SK-N-SH (cell line): ENCODE measurements at regions not wholly inside any gene's neighbourhood (a gene's known extent, or its start where the extent isn't known, plus 50 kb on each side); places are given as distances from the start of the nearest gene placed in this dataset.

Source experiments
- CTCF ChIA-PET: fragments of 300-600, 350-600 bp; formaldehyde crosslinking; extraction: SDS; loops from one replicate; lab custom pipeline; 2021; lab: Yijun Ruan, JAX
- POLR2A ChIA-PET: fragments of 350-600 bp; sonication (Branson Sonifier 250); formaldehyde crosslinking; extraction: SDS; loops from one replicate; lab custom pipeline; 2020; ENCODE audit warnings: antibody characterized with exemption, inconsistent platforms; lab: Yijun Ruan, JAX
- DNase-seq: peaks from one replicate; pipeline ENCODE4 v3.0.0; 2012
- H2AFZ ChIP-seq: fragments of 200-600 bp; sonication (generic); 2 replicates; pipeline ENCODE4 v1.8.1; 2016; ENCODE audit warnings: antibody characterized with exemption, mild to moderate bottlenecking, low read depth
- H3F3A ChIP-seq: fragments of 200-600 bp; sonication (generic); replicated peaks from 2 replicates; pipeline ENCODE3; 2016; ENCODE audit warnings: antibody characterized with exemption, mild to moderate bottlenecking; ENCODE audit not compliant: insufficient read depth
- H3K27ac ChIP-seq, 2 experiments: fragments of 200-500 bp in 1 of 2; fragments of 200-600 bp in 1 of 2; sonication (Bioruptor generic) in 1 of 2; sonication (generic), shearing (Covaris generic) in 1 of 2; 2 replicates each; pipeline versions ENCODE4 v1.5.1 to v1.6.1; 2014 to 2016; ENCODE audit warnings: low read depth in 2 of 2, inconsistent platforms in 1 of 2, low read length in 1 of 2, mild to moderate bottlenecking in 1 of 2, mixed read lengths in 1 of 2
- H3K27me3 ChIP-seq: fragments of 200-600 bp; sonication (generic), shearing (Covaris generic); 2 replicates; pipeline ENCODE4 v1.6.1; 2016; ENCODE audit warnings: mixed run types; ENCODE audit not compliant: insufficient read depth
- H3K36me3 ChIP-seq, 2 experiments: fragments of 200-500 bp in 1 of 2; fragments of 200-600 bp in 1 of 2; sonication (Bioruptor generic) in 1 of 2; sonication (generic) in 1 of 2; replicated peaks in 1 of 2; 2 replicates each; pipeline versions ENCODE3 to v1.5.1; 2014 to 2016; ENCODE audit warnings: low read length in 1 of 2, mild to moderate bottlenecking in 1 of 2; ENCODE audit not compliant: insufficient read depth in 2 of 2, control insufficient read depth in 1 of 2
- H3K4me1 ChIP-seq, 2 experiments: fragments of 200-500 bp in 1 of 2; fragments of 200-600 bp in 1 of 2; sonication (Bioruptor generic) in 1 of 2; sonication (generic), shearing (Covaris generic) in 1 of 2; 2 replicates each; pipeline versions ENCODE4 v1.5.1 to v1.6.1; 2014 to 2016; ENCODE audit warnings: low read depth in 1 of 2, low read length in 1 of 2, mixed run types in 1 of 2; ENCODE audit not compliant: insufficient read depth in 2 of 2, control insufficient read depth in 1 of 2
- H3K4me2 ChIP-seq: fragments of 200-600 bp; sonication (generic), shearing (Covaris generic); 2 replicates; pipeline ENCODE4 v1.6.1; 2017; ENCODE audit warnings: mixed run types
- H3K4me3 ChIP-seq, 2 experiments: fragments of 200-500 bp in 1 of 2; fragments of 200-600 bp in 1 of 2; sonication (Bioruptor generic) in 1 of 2; sonication (generic), shearing (Covaris generic) in 1 of 2; 2 replicates each; pipeline versions ENCODE4 v1.5.1 to v1.8.1; 2014 to 2016; ENCODE audit warnings: low read depth in 2 of 2, inconsistent platforms in 1 of 2, low read length in 1 of 2, mild to moderate bottlenecking in 1 of 2, mixed read lengths in 1 of 2, moderate library complexity in 1 of 2
- H3K79me2 ChIP-seq: fragments of 200-600 bp; sonication (generic); 2 replicates; pipeline ENCODE4 v1.8.1; 2017; ENCODE audit warnings: mild to moderate bottlenecking; ENCODE audit not compliant: insufficient read depth
- H3K9ac ChIP-seq: fragments of 200-600 bp; sonication (generic); 2 replicates; pipeline ENCODE4 v1.6.1; 2017; ENCODE audit warnings: mixed run types
- H3K9me2 ChIP-seq: fragments of 200-600 bp; sonication (generic); 2 replicates; pipeline ENCODE4 v1.6.1; 2017; ENCODE audit warnings: mixed run types
- H3K9me3 ChIP-seq: fragments of 200-600 bp; sonication (generic); 2 replicates; pipeline ENCODE4 v1.6.1; 2017; ENCODE audit warnings: mixed run types, mild to moderate bottlenecking, moderate library complexity
- H4K20me1 ChIP-seq: fragments of 200-600 bp; sonication (generic); 2 replicates; pipeline ENCODE4 v1.6.1; 2017; ENCODE audit warnings: mild to moderate bottlenecking, mixed run types; ENCODE audit not compliant: insufficient read depth
- CHD2 ChIP-seq: fragments of 150-350 bp; IDR thresholded peaks from 2 replicates; pipeline ENCODE4 v1.6.1; 2018; ENCODE audit warnings: low read length; ENCODE audit not compliant: partially characterized antibody
- ELF1 ChIP-seq: IDR thresholded peaks from 2 replicates; pipeline ENCODE4 v1.4.0; 2012
- FOSL2 ChIP-seq: IDR thresholded peaks from 2 replicates; pipeline ENCODE4 v1.4.0; 2012; ENCODE audit warnings: low read depth, mild to moderate bottlenecking, moderate library complexity, borderline replicate concordance
- FOXJ3 ChIP-seq: sonication (generic); formaldehyde crosslinking; IDR thresholded peaks from 2 replicates; pipeline ENCODE4 v1.5.1; 2020; ENCODE audit warnings: mild to moderate bottlenecking, missing genetic modification reagents
- FOXM1 ChIP-seq: IDR thresholded peaks from 2 replicates; pipeline ENCODE4 v1.4.0; 2012; ENCODE audit warnings: low read depth, mild to moderate bottlenecking
- GATA2 ChIP-seq: sonication (generic); formaldehyde crosslinking; IDR thresholded peaks from 2 replicates; pipeline ENCODE4 v1.5.0; 2020; ENCODE audit warnings: mild to moderate bottlenecking, missing genetic modification reagents
- MEF2A ChIP-seq: IDR thresholded peaks from 2 replicates; pipeline ENCODE4 v1.4.0; 2012; ENCODE audit warnings: low read depth, borderline replicate concordance
- MXI1 ChIP-seq: IDR thresholded peaks from 2 replicates; pipeline ENCODE4 v1.6.1; 2012; ENCODE audit warnings: mild to moderate bottlenecking, low read depth, low read length, improper control_type of control experiment
- NRF1 ChIP-seq: IDR thresholded peaks from 2 replicates; pipeline ENCODE4 v1.6.1; 2012; ENCODE audit warnings: low read depth, mild to moderate bottlenecking, low read length
- RCOR1 ChIP-seq: fragments of 150-350 bp; IDR thresholded peaks from 2 replicates; pipeline ENCODE4 v1.6.1; 2017; ENCODE audit warnings: antibody characterized with exemption, low read length
- RFX5 ChIP-seq: IDR thresholded peaks from 2 replicates; pipeline ENCODE4 v1.6.1; 2012; ENCODE audit warnings: mild to moderate bottlenecking, improper control_type of control experiment, low read length
- RXRA ChIP-seq: IDR thresholded peaks from 2 replicates; pipeline ENCODE4 v1.4.0; 2012; ENCODE audit warnings: low read depth, mild to moderate bottlenecking, borderline replicate concordance
- SIN3A ChIP-seq: IDR thresholded peaks from 2 replicates; pipeline ENCODE4 v1.6.1; 2012; ENCODE audit warnings: low read depth, mild to moderate bottlenecking, low read length, moderate library complexity, borderline replicate concordance
- SMC3 ChIP-seq: IDR thresholded peaks from 2 replicates; pipeline ENCODE4 v1.6.1; 2012; ENCODE audit warnings: low read depth, low read length, improper control_type of control experiment
- TAF1 ChIP-seq: IDR thresholded peaks from 2 replicates; pipeline ENCODE4 v1.6.1; 2012; ENCODE audit warnings: low read depth, mild to moderate bottlenecking, low read length, moderate library complexity, borderline replicate concordance
- TCF12 ChIP-seq: IDR thresholded peaks from 2 replicates; pipeline ENCODE4 v1.4.0; 2012
- TEAD4 ChIP-seq: IDR thresholded peaks from 2 replicates; pipeline ENCODE4 v1.4.0; 2012; ENCODE audit warnings: mild to moderate bottlenecking, borderline replicate concordance; ENCODE audit not compliant: insufficient read depth
- WGBS: methylation state at CpG from one replicate; pipeline ENCODE4 v1.1.6; 2017; ENCODE audit warnings: low lambda C conversion rate; 5-methylcytosine and 5-hydroxymethylcytosine counted together
- TF ChIP-seq, protein P1 (sequence below): IDR thresholded peaks from 2 replicates; pipeline ENCODE4 v1.6.1; 2012; ENCODE audit warnings: mild to moderate bottlenecking, low read depth, low read length, moderate library complexity
- TF ChIP-seq, protein P2 (sequence below): fragments of 200-600 bp; sonication (generic); IDR thresholded peaks from 2 replicates; pipeline ENCODE4 v1.6.1; 2017; ENCODE audit warnings: antibody characterized with exemption, mild to moderate bottlenecking, moderate library complexity

DNA sequence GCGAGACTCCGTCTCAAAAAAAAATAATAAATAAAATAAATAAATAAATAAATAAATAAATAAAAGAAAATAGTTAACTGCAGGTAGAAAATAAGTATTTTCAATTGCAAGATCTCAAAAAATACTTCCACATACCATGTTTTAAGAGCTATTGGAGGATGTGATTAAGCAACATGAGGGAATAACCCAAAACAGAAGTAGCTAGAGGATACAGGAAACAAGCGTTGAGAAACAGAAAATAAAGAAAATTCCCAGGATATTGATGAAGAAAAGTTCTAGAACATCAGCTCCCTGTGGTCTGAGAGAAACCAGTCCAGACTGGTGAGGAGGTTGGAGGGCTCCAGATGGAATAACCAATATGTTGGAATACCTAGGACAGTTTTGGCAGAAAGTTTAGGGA, 57.3 kb upstream of the RND3 start:
- POLR2A ChIA-PET = no interaction called here

More for the DNA sequence above, 57.3 kb upstream of the RND3 start:
- Histone ChIP-seq H3K9ac (no peak overlapping the region), H3K4me1 (no peaks in the 10 kb centered on the region), H3K27me3 (no peaks in the 10 kb centered on the region), H3K9me3 (no peaks in the 10 kb centered on the region), H3K4me2 (no peak overlapping the region), H4K20me1 (no peaks in the 10 kb centered on the region), H3K27ac (no peak overlapping the region), H3K4me3 (no peak overlapping the region), H3K36me3 (no peaks in the 10 kb centered on the region), H3F3A (no peaks in the 10 kb centered on the region), H3K79me2 (no peaks in the 10 kb centered on the region), H3K9me2 (no peaks in the 10 kb centered on the region), H2AFZ (no peak overlapping the region)
- CTCF ChIA-PET = no interaction called here
- 97% methylated on average over 3 of the region's 3 CpGs for WGBS
- DNase-seq = no peak
- TF ChIP-seq, protein P1, sequence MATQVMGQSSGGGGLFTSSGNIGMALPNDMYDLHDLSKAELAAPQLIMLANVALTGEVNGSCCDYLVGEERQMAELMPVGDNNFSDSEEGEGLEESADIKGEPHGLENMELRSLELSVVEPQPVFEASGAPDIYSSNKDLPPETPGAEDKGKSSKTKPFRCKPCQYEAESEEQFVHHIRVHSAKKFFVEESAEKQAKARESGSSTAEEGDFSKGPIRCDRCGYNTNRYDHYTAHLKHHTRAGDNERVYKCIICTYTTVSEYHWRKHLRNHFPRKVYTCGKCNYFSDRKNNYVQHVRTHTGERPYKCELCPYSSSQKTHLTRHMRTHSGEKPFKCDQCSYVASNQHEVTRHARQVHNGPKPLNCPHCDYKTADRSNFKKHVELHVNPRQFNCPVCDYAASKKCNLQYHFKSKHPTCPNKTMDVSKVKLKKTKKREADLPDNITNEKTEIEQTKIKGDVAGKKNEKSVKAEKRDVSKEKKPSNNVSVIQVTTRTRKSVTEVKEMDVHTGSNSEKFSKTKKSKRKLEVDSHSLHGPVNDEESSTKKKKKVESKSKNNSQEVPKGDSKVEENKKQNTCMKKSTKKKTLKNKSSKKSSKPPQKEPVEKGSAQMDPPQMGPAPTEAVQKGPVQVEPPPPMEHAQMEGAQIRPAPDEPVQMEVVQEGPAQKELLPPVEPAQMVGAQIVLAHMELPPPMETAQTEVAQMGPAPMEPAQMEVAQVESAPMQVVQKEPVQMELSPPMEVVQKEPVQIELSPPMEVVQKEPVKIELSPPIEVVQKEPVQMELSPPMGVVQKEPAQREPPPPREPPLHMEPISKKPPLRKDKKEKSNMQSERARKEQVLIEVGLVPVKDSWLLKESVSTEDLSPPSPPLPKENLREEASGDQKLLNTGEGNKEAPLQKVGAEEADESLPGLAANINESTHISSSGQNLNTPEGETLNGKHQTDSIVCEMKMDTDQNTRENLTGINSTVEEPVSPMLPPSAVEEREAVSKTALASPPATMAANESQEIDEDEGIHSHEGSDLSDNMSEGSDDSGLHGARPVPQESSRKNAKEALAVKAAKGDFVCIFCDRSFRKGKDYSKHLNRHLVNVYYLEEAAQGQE = no peak
- TF ChIP-seq SIN3A (no peak), RFX5 (no peak), MEF2A (no peak), CHD2 (no peak), TEAD4 (no peak), GATA2 (CRISPR knock-in tag) (no peak), FOSL2 (no peak), RXRA (no peak), RCOR1 (no peak), TAF1 (no peak), FOXJ3 (no peak), FOXM1 (no peak), SMC3 (no peak), TCF12 (no peak), NRF1 (no peak), MXI1 (no peak), ELF1 (no peak)
- TF ChIP-seq, protein P2, sequence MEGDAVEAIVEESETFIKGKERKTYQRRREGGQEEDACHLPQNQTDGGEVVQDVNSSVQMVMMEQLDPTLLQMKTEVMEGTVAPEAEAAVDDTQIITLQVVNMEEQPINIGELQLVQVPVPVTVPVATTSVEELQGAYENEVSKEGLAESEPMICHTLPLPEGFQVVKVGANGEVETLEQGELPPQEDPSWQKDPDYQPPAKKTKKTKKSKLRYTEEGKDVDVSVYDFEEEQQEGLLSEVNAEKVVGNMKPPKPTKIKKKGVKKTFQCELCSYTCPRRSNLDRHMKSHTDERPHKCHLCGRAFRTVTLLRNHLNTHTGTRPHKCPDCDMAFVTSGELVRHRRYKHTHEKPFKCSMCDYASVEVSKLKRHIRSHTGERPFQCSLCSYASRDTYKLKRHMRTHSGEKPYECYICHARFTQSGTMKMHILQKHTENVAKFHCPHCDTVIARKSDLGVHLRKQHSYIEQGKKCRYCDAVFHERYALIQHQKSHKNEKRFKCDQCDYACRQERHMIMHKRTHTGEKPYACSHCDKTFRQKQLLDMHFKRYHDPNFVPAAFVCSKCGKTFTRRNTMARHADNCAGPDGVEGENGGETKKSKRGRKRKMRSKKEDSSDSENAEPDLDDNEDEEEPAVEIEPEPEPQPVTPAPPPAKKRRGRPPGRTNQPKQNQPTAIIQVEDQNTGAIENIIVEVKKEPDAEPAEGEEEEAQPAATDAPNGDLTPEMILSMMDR = no peak
